Right lung (tissue), 2 donors: ENCODE measurements at regions not wholly inside any gene's neighbourhood (a gene's known extent, or its start where the extent isn't known, plus 50 kb on each side); places are given as distances from the start of the nearest gene placed in this dataset.

ENCODE experiments used
- DNase-seq, 2 donors: peaks; one replicate each; pipeline ENCODE4 v3.0.0-alpha.2; 2013

DNA sequence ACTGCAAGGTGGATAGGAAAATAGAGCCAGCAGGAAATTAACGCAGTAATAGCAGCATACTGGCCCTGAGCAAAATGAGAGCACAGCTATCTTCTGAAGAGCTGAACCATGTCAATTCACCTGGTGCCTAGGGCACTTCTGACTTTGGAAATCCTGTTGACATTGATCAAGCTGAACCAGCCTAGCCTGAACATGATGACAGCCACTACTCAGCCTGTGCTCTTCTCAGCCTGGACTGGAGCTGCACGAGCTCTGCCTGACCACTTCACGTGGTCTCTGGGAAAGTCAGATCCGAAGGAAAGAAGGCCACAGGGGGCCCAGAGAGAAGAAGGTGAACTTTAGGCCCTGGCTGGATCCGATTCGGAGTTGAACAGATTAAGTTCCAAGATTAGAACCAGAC is 421.9 kb downstream of the LPIN1 start:
- DNase-seq, result no peak

DNA sequence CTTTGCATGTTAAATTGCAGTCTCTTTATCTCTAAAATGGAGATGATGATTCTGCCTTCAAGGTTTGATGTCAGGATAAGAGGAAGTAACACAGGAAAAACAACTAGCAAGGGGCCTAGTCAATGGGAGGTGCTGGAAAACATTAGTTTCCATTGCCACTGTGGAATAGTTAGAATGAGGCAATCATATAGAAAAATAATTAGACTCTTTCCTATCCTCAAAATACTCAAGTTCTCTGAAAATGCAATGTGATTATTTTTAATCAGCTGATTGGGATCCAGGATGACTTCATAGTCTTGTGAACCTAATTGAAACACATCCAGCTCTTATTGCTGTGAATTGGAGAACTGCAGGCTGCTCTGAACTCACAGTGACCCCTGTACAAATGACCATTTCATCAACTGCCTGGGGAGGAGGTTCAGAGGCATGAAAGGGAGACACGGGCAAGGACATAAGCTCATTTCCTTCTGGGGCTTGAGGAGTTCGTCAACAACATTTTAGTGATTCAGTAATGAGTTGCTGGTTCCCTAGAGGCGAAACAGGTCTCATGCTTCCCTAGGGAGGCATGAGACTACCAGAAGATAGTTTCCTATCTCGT is 422.5 kb downstream of the LPIN1 start:
- peak in 1 of 2 donors; percentile 55 for DNase-seq

- DNase-seq, result peak in 1 of 2 donors; percentile 40
Observed at GRCh38 chr2:12169721-12170120, 423.3 kb downstream of the LPIN1 start.

- DNase-seq, result no peak
Observed at GRCh38 chr2:12170121-12170520, 423.7 kb downstream of the LPIN1 start.

DNA sequence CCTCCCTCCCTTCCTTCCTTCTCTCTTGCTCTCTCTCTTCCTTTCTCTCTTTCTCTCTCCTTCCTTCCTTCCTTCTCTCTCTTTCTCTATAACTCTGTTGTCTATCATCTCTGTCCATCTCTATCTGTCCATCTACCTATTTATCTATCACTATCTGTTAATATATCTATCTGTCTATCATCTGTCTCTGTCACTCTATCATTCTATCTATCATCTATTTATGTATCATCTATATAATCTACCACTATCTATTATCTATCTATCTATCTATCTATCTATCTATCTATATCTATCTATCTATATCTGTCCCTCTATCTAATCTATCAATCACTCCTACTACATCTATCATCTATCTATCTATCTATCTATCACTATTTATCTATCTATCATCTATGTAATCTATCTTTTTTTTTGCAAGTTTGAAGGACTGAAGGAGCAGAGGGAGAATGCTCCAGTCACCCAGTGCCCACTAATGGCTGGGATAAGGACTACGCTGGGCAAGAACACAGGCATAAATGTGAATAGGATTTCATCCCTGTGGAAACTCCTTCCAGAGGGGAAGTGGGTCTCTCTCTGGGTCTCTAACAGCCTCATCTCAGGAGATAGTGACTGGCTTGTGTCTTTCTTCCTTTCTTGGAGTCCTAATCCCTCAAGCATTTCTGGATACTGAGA is 427.0 kb downstream of the LPIN1 start:
- DNase-seq, result no peak

DNA sequence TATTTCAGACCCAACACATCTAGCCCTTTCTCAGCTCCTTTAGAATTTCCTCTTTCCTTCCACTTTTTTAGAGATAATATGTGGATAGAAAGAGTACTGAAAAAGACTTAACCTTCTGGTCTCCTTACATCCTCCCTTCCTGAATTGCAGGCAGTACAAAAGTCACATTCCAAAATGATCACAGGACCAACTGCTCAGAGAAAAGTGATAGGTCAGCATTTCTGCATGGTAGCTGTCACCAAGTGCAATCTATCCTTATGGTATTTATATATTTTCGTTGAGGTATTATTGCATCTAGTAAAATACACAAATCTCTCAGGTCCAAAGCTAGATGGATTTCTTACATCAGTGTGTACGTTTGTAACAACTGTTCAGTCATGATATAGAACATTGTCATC is 427.5 kb downstream of the LPIN1 start:
- no peak for DNase-seq

DNA sequence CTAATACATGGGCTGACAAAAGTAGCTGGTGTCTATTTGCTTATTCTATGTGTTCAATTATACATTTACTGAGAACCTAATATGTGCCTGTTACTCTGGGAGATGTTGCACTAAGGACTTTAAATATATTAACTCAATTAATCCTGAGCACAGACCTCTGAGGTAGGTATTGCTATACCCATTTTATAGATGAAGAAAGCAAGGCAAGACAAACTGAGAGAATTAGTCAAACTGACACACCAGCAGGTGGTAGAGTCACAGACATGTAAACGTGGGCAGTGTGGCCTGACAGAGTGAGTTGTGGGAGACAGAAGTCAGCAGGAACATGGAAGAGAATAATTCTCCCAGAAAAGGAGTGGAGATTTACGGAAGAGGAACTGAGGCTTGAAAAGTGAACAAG is 428.9 kb downstream of the LPIN1 start:
- DNase-seq, result no peak

DNA sequence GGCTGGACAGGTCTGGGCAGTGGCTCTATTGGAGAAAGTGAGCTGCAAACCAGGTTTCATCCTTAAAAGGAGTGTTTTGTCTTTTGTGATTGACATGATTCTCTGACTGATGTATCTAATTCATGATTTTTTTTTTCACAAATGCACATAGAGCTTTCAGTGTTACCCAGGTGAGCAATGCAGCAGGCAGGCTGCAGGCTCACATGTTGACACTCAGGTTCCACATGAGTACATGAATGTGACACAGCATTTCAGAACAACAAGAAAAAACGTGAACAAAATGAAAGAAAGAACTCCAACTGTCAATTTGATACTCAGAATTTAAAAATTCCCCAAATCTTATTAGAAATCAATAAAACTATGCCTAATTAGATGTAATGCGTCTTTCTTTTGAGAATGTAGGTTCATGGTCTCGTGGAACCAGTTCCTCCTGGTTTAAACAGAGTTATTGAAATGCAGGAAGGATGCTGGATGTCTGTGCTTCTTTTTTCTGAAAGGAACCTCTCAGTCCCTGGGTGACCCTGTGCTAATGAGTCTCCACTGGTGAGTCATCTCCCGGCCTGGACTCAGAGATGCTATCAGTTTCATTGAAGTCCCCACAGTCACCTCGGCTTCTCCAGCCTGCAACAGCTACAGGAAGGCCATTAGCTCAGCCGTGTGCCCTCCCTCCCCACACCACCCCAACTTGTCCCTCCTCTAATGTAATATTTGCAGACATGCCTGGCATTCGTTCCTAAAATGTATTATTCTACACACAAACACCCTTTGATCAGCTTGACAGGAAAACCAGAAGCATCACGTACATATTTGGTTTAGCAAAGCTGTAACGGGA is 430.4 kb downstream of the LPIN1 start:
- no peak for DNase-seq

GRCh38 chr2:12177455-12178288 is 431.2 kb downstream of the LPIN1 start:
- peak; percentile 91 to 92 for DNase-seq

DNA sequence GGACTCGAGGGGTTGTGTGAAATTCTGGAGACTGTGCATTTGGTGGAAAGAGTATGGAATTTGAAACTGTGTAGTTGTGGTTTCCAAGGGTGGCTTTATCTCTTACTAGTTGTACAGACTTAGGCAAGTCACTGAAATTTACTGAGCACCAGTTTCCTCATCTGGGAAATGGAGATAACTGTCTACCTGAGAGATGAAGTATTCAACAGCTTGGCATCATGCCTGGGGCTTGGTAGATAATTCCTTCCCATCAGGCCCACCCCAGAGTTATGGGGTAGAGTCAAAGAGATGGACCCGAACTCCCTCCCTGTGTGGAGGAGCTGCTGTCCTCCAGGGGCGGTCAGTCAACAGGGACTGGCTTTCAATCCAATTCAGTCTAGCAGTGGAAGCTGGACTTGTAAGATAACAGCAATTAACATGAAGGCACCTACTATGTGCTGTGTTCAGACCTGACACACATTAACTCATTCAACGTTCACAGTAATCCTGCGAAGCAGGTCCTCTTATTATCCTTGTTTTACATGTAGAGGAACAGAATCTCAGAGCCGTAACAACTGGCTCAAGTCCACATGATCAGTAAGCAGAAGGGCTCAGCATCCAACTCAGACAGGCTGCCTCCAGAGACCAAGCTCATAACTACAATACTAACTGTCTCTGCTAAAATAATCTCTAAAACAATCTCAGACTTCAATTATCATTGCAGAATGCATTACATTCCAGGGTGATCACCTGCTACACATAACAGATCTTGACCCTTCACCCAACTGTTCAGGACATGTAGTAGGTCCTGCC is 432.1 kb downstream of the LPIN1 start:
- DNase-seq, result peak in 1 of 2 donors; percentile 20

GRCh38 chr2:12180031-12180430 is 433.6 kb downstream of the LPIN1 start:
- DNase-seq, result peak in 1 of 2 donors; percentile 23

GRCh38 chr2:12183032-12183645 is 436.7 kb downstream of the LPIN1 start:
- no peak for DNase-seq

DNA sequence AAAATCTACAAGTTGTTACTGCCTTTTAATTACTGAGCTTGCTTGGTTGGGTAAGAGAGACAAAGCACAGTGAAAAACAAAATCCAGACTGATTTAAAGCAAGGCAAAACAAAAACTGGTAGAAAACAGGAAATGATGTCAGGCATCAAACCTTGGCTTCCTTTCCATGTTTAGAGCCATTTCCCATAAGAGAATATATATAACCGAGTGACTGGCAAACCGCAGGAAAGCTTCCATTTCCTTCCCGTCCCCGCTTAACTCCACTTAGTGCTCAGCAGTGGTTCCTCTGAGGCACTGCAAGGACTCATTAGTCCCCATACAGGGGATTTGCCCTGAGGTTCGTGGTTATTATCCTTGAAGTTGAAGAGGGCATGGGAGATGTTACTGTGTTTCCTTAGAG is 446.3 kb downstream of the LPIN1 start:
- DNase-seq, result no peak

DNA sequence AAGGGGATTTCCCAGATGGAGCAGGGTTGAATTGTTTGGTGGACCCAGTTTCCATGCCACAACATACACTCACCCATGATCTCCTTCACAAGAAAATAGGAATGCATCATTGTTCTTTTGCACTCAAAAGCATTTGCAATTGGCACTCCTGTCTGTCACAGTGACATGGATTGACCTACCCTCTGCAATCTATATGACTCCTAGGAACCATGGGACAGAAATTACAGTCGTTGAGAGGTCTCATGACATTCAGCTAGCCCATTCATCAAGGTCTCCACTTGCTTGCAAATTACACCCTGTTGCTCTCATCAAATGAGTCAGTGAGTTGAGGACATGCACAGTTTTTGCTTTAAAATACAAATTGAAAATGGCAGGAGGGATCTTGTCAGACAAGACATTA is 448.5 kb downstream of the LPIN1 start:
- no peak for DNase-seq

DNA sequence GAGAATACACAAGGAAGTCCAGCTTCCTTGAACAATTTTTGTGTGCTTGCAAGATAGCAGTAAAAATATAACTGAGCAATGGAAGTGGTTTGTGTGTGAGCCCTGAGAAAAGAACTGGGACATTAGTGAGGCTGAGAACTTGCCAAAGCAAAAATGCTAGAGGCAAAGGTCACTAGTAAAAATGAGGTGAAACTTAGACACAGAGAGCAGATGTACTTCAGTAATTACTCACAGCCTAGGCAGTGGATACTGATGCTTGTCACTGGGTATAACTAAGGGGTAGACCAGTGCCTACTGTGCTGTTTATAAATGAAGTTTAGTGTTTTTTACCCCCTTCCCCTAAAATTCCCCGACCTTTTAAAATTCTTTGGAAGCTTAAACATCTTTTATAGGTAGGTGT is 450.1 kb downstream of the LPIN1 start:
- no peak for DNase-seq

DNA sequence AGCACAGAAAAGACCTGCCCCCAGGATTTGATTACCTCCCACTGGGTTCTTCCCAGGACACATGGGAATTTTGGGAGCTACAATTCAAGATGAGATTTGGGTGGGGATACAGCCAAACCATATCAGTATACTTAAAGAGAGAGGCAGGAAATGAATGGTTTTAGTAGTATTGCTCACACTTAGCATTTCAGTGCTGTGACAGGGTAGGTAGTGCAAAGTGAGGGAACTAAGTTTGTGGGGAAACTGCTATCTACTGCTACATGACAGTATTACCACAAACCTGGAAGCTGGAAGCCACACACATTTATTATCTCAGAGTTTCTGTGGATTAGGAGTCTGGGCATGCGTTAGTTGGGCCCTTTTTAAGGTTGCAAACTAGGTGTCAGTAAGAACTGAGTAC is 450.7 kb downstream of the LPIN1 start:
- no peak for DNase-seq

- DNase-seq, result peak; percentile 75 to 77
Observed at GRCh38 chr2:12199491-12200211, 453.2 kb downstream of the LPIN1 start.

GRCh38 chr2:12201369-12201768 is 454.9 kb downstream of the LPIN1 start:
- DNase-seq, result no peak

- DNase-seq, result no peak
Observed at GRCh38 chr2:12202313-12203075, 456.1 kb downstream of the LPIN1 start.
